Suprapubic skin (tissue), 4 donors: ENCODE measurements at regions not wholly inside any gene's neighbourhood (a gene's known extent, or its start where the extent isn't known, plus 50 kb on each side); places are given as distances from the start of the nearest gene placed in this dataset.

Experiments used
- DNase-seq, 2 donors: peaks; one replicate each; pipeline ENCODE4 v3.0.0-alpha.2; 2019; ENCODE audit warnings: low spot score in 2 of 2
- H3K27ac ChIP-seq: fragments of 200-600 bp; sonication (generic); one replicate; pipeline ENCODE4 v1.5.1; 2019
- H3K27me3 ChIP-seq: fragments of 200-600 bp; sonication (generic); one replicate; pipeline ENCODE4 v1.5.1; 2019
- H3K36me3 ChIP-seq: fragments of 200-600 bp; sonication (generic); one replicate; pipeline ENCODE4 v1.5.1; 2019
- H3K4me1 ChIP-seq: fragments of 200-600 bp; sonication (generic); one replicate; pipeline ENCODE4 v1.5.1; 2019
- H3K4me3 ChIP-seq: fragments of 200-600 bp; sonication (generic); one replicate; pipeline ENCODE4 v1.5.1; 2019; ENCODE audit warnings: mild to moderate bottlenecking
- H3K9me3 ChIP-seq: fragments of 200-600 bp; sonication (generic); one replicate; pipeline ENCODE4 v1.5.1; 2019
- EP300 ChIP-seq: sonication (generic); formaldehyde crosslinking; IDR thresholded peaks from one replicate; pipeline ENCODE4 v1.6.1; 2017; ENCODE audit warnings: antibody characterized with exemption
- POLR2A ChIP-seq, 2 donors: fragments of 450-650 bp; IDR thresholded peaks; one replicate each; pipeline ENCODE4 v1.6.1; 2017; ENCODE audit warnings: antibody characterized with exemption in 2 of 2, mild to moderate bottlenecking in 2 of 2, moderate library complexity in 2 of 2
- POLR2AphosphoS5 ChIP-seq, 3 donors: sonication (generic); formaldehyde crosslinking; IDR thresholded peaks; one replicate each; pipeline ENCODE4 v1.6.1; 2017; ENCODE audit warnings: antibody characterized with exemption in 3 of 3
- WGBS: methylation state at CpG from one replicate; pipeline ENCODE4 v1.1.5; 2018; 5-methylcytosine and 5-hydroxymethylcytosine counted together
- TF ChIP-seq, protein P1 (sequence below), 2 donors: fragments of 200-600 bp in 1 of 2; fragments of 450-650 bp in 1 of 2; sonication (generic) in 1 of 2; IDR thresholded peaks; one replicate each; pipeline ENCODE4 v1.5.1; 2016 to 2019; ENCODE audit warnings: antibody characterized with exemption in 2 of 2, mild to moderate bottlenecking in 1 of 2, moderate library complexity in 1 of 2

DNA sequence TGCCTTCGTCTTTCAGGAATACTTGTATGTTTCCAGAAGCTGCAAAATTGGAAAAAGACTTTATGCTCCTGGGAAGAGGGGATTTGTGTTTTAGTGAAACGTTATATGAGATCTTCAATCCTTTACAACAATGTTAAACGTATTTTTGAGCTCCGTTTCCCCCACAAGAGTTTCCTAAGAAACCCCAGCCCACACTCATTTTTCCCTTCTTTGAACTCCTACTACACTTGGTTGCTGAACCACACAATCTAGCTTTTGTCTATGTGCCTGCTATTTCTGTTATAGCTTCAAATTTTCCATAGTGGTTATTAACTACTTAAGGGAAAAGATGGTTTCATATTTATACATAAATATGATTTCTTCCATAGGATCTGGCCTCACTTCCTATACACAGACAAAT, 238.6 kb upstream of the ACTBL2 start:
- Histone ChIP-seq H3K27me3 (no peaks in the 10 kb centered on the region), H3K27ac (no peak overlapping the region), H3K4me1 (peaks cover 3% of the 10 kb centered on the region), H3K9me3 (no peaks in the 10 kb centered on the region), H3K4me3 (no peak overlapping the region), H3K36me3 (no peaks in the 10 kb centered on the region)
- whole genome bisulfite sequencing: 60% methylated on average over 4 of the region's 4 CpGs
- TF ChIP-seq POLR2A (IDR thresholded peaks at IDR 0.05) (no peak), POLR2AphosphoS5 (IDR thresholded peaks at IDR 0.05) (no peak), EP300 (no peak)
- TF ChIP-seq, protein P1, sequence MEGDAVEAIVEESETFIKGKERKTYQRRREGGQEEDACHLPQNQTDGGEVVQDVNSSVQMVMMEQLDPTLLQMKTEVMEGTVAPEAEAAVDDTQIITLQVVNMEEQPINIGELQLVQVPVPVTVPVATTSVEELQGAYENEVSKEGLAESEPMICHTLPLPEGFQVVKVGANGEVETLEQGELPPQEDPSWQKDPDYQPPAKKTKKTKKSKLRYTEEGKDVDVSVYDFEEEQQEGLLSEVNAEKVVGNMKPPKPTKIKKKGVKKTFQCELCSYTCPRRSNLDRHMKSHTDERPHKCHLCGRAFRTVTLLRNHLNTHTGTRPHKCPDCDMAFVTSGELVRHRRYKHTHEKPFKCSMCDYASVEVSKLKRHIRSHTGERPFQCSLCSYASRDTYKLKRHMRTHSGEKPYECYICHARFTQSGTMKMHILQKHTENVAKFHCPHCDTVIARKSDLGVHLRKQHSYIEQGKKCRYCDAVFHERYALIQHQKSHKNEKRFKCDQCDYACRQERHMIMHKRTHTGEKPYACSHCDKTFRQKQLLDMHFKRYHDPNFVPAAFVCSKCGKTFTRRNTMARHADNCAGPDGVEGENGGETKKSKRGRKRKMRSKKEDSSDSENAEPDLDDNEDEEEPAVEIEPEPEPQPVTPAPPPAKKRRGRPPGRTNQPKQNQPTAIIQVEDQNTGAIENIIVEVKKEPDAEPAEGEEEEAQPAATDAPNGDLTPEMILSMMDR (IDR thresholded peaks at IDR 0.05): no peak
- DNase-seq: no peak

GRCh38 chr5:57720656-57721055, 238.0 kb upstream of the ACTBL2 start:
- Histone ChIP-seq H3K9me3 (no peaks in the 10 kb centered on the region), H3K4me1 (peaks cover 3% of the 10 kb centered on the region), H3K27ac (no peak overlapping the region), H3K27me3 (no peaks in the 10 kb centered on the region), H3K4me3 (no peak overlapping the region), H3K36me3 (no peaks in the 10 kb centered on the region)
- no peak for DNase-seq
- WGBS: 92% methylated on average over 4 of the region's 4 CpGs
- TF ChIP-seq, protein P1 (IDR thresholded peaks at IDR 0.05): no peak
- TF ChIP-seq EP300: no peak
- TF ChIP-seq POLR2AphosphoS5 (IDR thresholded peaks at IDR 0.05): no peak
- TF ChIP-seq POLR2A (IDR thresholded peaks at IDR 0.05): no peak

- no peak overlapping the region for H3K4me3 ChIP-seq
- H3K9me3 ChIP-seq: no peaks in the 10 kb centered on the region
- H3K4me1 ChIP-seq: peaks cover 3% of the 10 kb centered on the region
- H3K36me3 ChIP-seq: no peaks in the 10 kb centered on the region
- H3K27ac ChIP-seq: no peak overlapping the region
- DNase-seq: no peak
- no peaks in the 10 kb centered on the region for H3K27me3 ChIP-seq
- 75% methylated on average over 1 of the region's 1 CpG for WGBS
- TF ChIP-seq POLR2AphosphoS5 (IDR thresholded peaks at IDR 0.05): no peak
- no peak for TF ChIP-seq EP300
- TF ChIP-seq, protein P1 (IDR thresholded peaks at IDR 0.05): no peak
- TF ChIP-seq POLR2A (IDR thresholded peaks at IDR 0.05): no peak
Measured at GRCh38 chr5:57719216-57719615, 236.6 kb upstream of the ACTBL2 start.

DNA sequence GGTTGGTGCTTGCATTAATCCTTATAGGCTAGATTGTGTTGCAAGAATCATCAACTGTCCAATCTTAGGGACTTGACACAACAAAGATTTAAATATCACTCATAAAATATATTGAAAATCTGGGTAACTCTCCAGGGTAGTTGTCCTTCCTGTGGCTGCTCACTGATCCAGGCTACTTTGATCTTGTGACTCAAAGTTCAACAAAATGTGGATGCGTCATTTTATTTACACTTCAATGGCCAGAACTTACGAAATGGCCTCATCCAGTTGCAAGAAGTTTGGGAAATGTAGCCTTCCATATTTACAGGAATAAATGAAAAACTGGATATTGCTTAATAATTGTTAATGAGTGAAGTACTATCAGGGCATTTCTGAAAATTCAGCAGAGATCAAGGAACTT, 235.5 kb upstream of the ACTBL2 start:
- Histone ChIP-seq H3K4me3 (no peak overlapping the region), H3K27me3 (no peaks in the 10 kb centered on the region), H3K4me1 (peaks cover 3% of the 10 kb centered on the region), H3K9me3 (no peaks in the 10 kb centered on the region), H3K27ac (no peak overlapping the region), H3K36me3 (no peaks in the 10 kb centered on the region)
- TF ChIP-seq, protein P1 (IDR thresholded peaks at IDR 0.05): no peak
- no peak for TF ChIP-seq POLR2A (IDR thresholded peaks at IDR 0.05)
- no peak for TF ChIP-seq EP300
- no peak for TF ChIP-seq POLR2AphosphoS5 (IDR thresholded peaks at IDR 0.05)
- WGBS: 39% methylated on average over 2 of the region's 2 CpGs
- no peak for DNase-seq

DNA sequence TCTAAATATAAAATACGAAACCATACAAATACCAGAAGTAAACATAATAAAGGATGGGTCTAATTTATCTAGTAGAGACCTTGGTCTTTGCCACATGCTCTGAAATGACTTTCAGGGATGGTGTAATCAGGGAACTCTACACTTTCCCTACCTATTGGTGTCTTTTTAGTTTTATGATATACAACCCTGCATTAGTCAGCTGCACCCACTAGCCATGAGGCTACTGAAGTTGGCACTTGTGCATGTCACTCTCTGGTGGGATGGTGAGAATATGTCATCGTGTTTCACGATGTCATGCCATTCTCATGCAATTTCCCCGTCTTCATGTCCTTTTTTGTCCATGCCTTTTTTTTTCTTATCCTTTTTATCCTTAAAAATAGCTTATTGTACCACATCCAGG, 234.9 kb upstream of the ACTBL2 start:
- no peaks in the 10 kb centered on the region for H3K36me3 ChIP-seq
- peaks cover 3% of the 10 kb centered on the region for H3K4me1 ChIP-seq
- WGBS: 62% methylated on average over 4 of the region's 4 CpGs
- H3K4me3 ChIP-seq: no peak overlapping the region
- H3K27me3 ChIP-seq: no peaks in the 10 kb centered on the region
- no peak for DNase-seq
- H3K9me3 ChIP-seq: no peaks in the 10 kb centered on the region
- no peak overlapping the region for H3K27ac ChIP-seq
- no peak for TF ChIP-seq POLR2A (IDR thresholded peaks at IDR 0.05)
- TF ChIP-seq, protein P1 (IDR thresholded peaks at IDR 0.05): no peak
- no peak for TF ChIP-seq EP300
- no peak for TF ChIP-seq POLR2AphosphoS5 (IDR thresholded peaks at IDR 0.05)
